Skin of body (tissue), 1 donor: ENCODE measurements at regions not wholly inside any gene's neighbourhood (a gene's known extent, or its start where the extent isn't known, plus 50 kb on each side); places are given as distances from the start of the nearest gene placed in this dataset.
"Not testable (repeated sequence)": the region's sequence is repeated elsewhere in the genome, so short reads cannot be mapped to it uniquely, and the experiment has no call there.

Source experiments
- DNase-seq: peaks from one replicate; lab custom pipeline; 2025; lab: John Stamatoyannopoulos, UW

- DNase-seq = no peak
Measured at GRCh38 chr3:15989419-15989818, 185.1 kb upstream of the GALNT15 start.

- DNase-seq = not testable (repeated sequence)
Measured at GRCh38 chr3:15993660-15994059, 180.8 kb upstream of the GALNT15 start.

GRCh38 chr3:15996496-15996895, 178.0 kb upstream of the GALNT15 start:
- DNase-seq = not testable (repeated sequence)

GRCh38 chr3:15997274-15997943, 177.1 kb upstream of the GALNT15 start:
- no peak for DNase-seq

DNA sequence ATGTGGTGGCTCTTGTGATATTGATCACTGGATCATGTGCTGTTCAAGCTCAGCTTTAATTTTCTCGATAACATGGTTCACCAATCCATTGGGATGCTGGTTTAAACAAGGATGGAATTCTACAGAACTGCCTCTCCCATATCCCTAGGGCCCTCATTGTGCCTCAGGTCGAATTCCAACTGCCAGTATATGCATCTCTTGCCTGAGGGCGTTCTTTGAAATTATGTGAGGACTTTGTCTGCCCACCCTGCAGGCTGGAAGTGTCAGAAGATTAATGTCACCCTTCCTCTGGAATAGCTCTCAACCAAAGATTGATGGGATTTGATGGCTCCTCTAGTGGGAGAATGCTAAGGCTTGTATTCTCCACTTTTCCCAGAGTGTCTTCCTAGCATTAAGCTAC, 175.6 kb upstream of the GALNT15 start:
- DNase-seq = no peak

- no peak for DNase-seq
Measured at GRCh38 chr3:16004812-16005211, 169.7 kb upstream of the GALNT15 start.

GRCh38 chr3:16011376-16011775, 163.1 kb upstream of the GALNT15 start:
- no peak for DNase-seq

GRCh38 chr3:16012086-16012485, 162.4 kb upstream of the GALNT15 start:
- no peak for DNase-seq

- no peak for DNase-seq
Measured at GRCh38 chr3:16013568-16013967, 160.9 kb upstream of the GALNT15 start.

- DNase-seq = not testable (repeated sequence)
Measured at GRCh38 chr3:16021801-16022200, 152.7 kb upstream of the GALNT15 start.

DNA sequence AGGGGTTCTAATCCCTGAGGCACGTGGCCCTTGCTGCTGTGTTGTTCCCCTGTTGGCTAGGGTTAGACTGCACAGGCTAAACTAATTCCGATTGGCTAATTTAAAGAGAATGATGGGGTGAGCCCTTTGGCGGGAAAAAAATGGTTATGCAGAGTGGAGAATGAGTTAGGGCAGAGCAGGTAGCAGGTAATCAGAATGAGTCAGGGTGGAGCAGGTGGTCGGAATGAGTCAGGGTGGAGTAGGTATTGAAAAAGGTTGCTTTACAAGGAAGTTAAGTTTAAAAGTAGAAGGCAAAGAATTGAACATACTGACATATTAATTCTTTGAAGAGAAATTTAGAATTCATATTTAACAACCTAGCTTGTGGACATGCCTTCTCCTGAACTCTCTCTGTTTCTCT, 150.6 kb upstream of the GALNT15 start:
- DNase-seq = not testable (repeated sequence)

DNA sequence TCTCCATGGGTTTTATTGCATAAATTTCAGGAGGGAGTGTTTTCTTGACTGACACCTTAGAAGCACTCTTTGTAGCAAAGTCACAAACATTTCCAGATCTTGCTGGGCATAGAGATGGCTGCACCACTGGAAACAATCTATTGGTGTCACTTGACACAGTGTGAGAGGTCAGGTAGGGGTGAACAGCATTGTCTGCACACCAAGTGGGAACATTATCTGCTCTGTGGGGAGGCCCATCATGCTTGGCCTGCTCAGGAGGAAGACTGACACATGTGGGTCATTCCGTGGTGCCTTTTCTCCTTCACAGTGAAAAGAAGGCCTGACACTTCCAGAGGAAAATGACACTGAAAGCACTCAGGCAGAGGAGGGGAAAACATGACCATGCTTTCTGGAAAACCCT, 149.9 kb upstream of the GALNT15 start:
- no peak for DNase-seq

DNA sequence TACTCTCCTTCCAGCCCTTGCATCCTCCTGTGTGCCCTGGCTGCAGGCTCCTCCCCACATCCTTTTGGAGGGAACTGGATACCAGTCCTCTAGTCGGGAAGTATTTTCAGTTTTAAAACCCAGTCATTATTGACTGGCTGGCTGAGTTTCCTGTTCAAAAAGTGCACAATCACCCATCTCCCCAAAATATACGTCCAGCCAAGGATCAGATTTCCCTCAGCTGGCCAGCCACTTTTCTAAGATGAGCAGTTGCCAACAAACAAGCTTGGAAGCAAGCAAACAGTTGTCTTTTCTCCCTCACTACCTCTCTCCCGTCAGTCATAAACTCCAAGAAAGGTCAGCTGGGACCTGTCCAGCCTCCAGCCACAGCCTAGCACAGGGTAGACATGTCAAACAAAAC, 147.7 kb upstream of the GALNT15 start:
- no peak for DNase-seq

- DNase-seq = no peak
Measured at GRCh38 chr3:16028604-16029003, 145.9 kb upstream of the GALNT15 start.

DNA sequence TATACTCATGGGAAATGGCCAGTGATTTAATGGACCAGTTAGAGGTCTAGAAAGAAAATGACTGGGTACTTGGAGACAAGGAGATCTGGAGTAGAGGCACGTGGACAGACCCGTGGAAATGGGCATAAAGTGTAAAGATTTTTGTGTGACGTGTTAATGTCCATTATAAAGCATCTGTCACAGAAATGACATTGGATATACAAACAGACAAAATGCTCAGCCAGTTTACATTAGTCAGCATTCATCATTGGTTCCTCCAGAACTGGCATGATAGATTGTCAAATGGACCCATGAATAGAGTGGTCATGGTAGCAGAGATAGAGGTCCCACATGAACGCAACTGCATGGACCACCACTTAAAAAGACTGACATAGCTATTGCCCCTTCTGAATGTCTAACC, 144.1 kb upstream of the GALNT15 start:
- DNase-seq = no peak

DNA sequence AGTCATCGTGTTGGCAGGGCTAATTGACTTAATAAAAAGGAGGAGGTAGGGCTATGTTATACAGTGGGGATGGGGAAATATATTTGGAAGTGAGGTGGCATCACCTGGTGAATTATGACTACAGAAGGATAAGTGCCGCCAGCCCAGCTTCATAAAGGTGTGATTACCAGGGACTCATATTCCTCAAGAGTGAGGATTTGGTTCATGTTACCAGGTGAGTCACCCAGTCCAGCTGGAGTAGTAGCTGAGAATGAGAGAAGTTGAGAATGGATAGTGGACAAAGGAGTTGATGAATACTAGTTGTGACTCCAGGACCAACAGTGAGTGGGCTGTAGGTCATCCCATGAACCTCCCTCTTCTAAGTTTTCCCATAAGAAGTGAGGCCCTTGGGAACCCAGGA, 143.0 kb upstream of the GALNT15 start:
- DNase-seq = no peak

- no peak for DNase-seq
Measured at GRCh38 chr3:16033889-16034687, 140.4 kb upstream of the GALNT15 start.

DNA sequence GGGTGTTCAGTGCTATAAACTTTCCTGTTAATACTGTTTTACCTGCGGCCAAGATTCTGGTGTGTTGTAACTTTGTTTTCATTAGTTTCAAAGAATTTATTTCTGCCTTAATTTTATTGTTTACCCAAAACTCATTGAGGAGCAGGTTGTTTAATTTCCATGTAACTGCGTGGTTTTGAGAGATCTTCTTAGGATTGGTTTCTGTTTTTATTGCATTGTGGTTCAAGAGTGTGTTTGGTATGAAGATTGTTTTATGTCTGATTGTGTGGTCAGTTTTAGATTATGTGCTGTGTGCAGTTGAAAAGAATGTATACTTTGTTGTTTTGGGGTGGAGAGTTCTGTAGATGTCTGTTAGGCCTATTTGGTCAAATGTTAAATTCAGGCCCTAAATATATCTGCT, 133.5 kb upstream of the GALNT15 start:
- no peak for DNase-seq

DNA sequence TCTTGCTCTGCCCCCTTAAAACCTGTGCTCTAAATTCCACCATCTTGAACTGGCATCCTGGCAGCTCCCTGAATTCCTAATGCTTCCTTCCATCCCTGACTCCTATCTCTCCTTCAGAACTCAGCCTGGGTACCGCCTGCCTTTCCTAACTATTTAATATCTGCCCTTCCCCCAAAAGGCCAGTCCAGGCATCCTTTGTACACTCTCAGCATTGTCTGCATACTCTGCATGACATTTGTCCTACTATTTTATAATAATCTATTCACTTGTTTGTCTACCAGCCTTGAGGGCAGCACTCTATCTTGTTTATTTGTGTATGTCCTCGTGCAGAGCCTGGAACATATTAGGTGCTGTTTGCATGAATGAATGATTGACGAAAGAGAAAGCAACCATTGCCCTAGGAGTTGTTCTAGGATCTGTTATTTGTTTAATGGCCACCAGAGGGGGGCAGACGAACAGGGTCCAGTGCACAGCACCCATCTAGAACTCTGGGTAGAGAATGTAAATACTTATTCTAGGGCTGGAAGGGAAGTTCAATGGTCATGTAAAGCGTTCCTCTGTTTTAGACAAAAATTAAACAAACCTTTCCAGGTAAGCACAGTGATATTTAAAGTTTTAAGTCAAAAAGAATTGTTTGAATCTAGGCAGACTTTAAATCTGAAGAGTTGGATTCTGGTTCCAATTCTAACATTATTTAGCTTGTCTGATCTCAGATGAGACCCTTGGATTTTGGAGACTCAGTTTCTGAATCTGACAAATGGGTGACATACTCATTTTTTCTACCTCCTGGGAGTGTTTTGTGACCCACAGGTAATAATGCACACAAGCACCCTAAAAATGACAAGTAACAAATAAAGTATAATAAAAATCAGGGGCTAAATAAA, 125.8 kb upstream of the GALNT15 start:
- peak; percentile 63 for DNase-seq

GRCh38 chr3:16050641-16051467, 123.6 kb upstream of the GALNT15 start:
- DNase-seq = peak; percentile 72

GRCh38 chr3:16051691-16052090, 122.8 kb upstream of the GALNT15 start:
- DNase-seq = peak; percentile 83
